ENCODE measurements at regions not wholly inside any gene's neighbourhood (a gene's known extent, or its start where the extent isn't known, plus 50 kb on each side); places are given as distances from the start of the nearest gene placed in this dataset.

- DNase-seq (ENCODE audit: low spot score): no peak
Observed at GRCh38 chr21:35843911-35844667, 216.2 kb downstream of the SETD4 start.

GRCh38 chr21:35840949-35841348 is 219.4 kb downstream of the SETD4 start:
- no peak for DNase-seq (ENCODE audit: low spot score)

- peak; percentile 58 for DNase-seq (ENCODE audit: low spot score)
Observed at GRCh38 chr21:35840197-35840799, 220.0 kb downstream of the SETD4 start.

- no peak for DNase-seq (ENCODE audit: low spot score)
Observed at GRCh38 chr21:35838987-35839763, 221.2 kb downstream of the SETD4 start.

GRCh38 chr21:35838350-35838749 is 222.0 kb downstream of the SETD4 start:
- DNase-seq (ENCODE audit: low spot score): no peak

- DNase-seq (ENCODE audit: low spot score): no peak
Observed at GRCh38 chr21:35833991-35834390, 226.3 kb downstream of the SETD4 start.

DNA sequence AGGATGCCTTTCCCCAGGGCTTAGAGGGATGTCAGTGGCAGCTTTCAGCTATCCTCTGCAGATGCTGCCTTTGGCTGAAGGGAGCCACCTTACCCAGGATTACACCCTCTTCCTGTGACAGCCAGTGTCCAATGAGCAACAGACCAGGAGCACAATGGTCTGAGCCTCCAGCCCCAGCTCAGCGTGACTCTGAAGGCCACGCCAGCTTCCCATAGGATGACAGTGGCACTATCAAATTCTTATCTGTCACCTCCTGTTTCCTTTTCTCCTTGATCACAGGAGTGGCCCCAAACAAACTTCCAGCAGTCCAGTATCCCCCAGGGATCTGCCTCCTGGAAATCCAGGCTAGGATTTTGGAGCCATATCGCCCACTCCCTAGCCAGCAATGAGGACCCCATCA is 226.9 kb downstream of the SETD4 start:
- no peak for DNase-seq (ENCODE audit: low spot score)

- no peak for DNase-seq (ENCODE audit: low spot score)
Observed at GRCh38 chr21:35831230-35831629, 229.1 kb downstream of the SETD4 start.

- no peak for DNase-seq (ENCODE audit: low spot score)
Observed at GRCh38 chr21:35829067-35829466, 231.3 kb downstream of the SETD4 start.

DNA sequence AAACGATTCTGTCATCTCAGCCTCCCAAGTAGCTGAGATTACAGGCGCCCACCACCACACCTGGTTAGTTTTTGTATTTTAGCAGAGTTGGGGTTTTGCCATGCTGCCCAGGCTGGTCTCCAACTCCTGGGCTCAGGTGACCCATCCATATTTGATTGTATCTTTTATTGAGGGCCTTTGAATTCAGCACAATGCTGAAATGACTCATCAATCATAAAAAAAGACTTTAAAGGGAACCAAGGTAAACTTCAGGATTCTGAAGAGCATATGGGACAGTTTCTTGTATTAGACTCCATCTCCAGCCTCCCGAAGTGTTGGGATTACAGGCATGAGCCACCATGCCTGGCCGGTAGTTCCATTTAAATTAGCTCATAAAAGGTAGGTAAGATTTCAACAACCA is 232.2 kb downstream of the SETD4 start:
- no peak for DNase-seq (ENCODE audit: low spot score)

DNA sequence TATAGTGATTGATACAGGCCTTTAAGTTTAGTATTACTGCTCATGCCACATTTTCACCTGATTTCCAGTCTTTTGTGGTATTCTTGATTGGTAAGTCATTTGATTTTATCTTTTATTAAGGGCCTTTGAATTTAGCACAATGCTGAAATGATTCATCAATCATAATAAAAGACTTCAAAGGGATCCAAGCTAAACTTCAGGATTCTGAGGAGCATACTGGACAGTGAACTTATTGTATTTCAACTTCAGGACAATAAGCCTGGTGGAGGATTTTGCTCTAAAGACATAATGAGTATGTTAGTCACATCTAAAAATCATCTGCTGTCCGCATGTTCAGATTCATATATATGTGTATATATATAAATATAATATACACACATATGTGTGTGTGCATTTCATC is 233.3 kb downstream of the SETD4 start:
- no peak for DNase-seq (ENCODE audit: low spot score)

- no peak for DNase-seq (ENCODE audit: low spot score)
Observed at GRCh38 chr21:35825370-35826353, 234.7 kb downstream of the SETD4 start.

- no peak for DNase-seq (ENCODE audit: low spot score)
Observed at GRCh38 chr21:35824136-35824535, 236.2 kb downstream of the SETD4 start.

GRCh38 chr21:35819134-35819533 is 241.2 kb downstream of the SETD4 start:
- DNase-seq (ENCODE audit: low spot score): no peak

DNA sequence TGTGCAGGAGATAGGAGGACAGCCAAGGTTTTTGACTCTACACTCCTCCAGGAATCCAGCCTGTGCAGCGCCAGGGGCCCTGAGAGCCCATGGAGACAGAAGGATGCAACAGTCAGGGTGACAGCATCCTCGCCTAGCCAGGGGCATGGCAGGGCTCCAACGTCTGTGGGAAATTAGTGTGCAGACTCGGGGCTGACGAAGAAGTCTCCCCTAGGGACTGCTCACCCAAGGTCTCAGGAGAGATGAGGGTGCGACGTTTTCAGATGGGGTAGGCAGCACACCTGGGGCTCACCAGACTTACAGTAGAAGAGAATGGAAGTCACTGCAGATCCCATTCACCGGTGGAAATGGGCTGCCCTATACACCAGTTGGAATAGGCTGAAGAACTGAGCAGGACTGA is 241.7 kb downstream of the SETD4 start:
- no peak for DNase-seq (ENCODE audit: low spot score)

- DNase-seq (ENCODE audit: low spot score): no peak
Observed at GRCh38 chr21:35814858-35815619, 245.3 kb downstream of the SETD4 start.

DNA sequence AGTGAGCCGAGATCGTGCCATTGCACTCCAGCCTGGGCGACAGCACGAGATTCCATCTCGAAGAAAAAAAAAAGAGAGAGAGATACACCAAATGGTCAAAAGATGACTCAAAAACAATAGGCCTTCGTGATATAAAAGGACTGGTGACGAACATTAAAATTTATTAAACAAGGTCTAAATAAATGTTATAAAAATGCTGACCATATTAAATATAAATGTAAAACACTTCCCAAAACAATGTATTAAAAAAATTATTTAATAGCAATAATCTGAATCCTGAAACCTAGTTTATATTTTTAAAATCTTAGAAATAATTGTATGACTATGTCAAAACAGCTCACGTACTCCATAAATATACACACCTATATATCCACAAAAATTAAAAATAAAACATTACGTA is 247.6 kb downstream of the SETD4 start:
- DNase-seq (ENCODE audit: low spot score): no peak

GRCh38 chr21:35811191-35811806 is 249.0 kb downstream of the SETD4 start:
- DNase-seq (ENCODE audit: low spot score): no peak

DNA sequence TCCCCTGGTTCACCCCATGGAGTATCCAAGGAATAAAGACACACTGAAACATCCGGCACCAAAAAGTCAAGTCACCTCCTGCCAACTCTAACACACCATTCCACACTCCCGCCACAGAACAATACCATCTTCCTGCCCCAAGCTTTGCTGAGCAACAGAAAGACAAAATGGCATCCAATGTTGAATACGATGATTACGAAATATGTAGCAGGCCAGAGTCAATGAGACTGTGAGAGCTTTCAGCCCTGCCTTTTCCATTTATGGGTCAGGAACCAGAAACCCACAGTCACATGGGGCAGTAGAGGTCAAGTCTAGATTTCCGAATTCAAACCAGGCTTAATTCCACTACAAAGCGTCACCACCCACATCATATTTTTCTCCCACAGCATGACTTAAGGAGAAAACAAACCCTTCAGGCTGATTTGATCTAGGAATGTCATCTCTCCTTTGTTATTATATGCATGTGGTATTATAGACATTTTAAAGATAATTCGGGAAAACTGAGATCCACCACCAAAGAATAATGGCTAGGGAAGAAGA is 249.8 kb downstream of the SETD4 start:
- no peak for DNase-seq (ENCODE audit: low spot score)

- no peak for DNase-seq (ENCODE audit: low spot score)
Observed at GRCh38 chr21:35801391-35801790, 258.9 kb downstream of the SETD4 start.

Measured in activated CD4-positive, alpha-beta T cell treated with anti-CD3 and anti-CD28 coated beads, Interleukin-2, Interleukin-4, amounts not matched to agents 100 ng/mL and 50 ng/mL, durations not matched to agents 16 hours and 8 hours (primary cell).